OCI-LY1 (cell line): ENCODE measurements at regions not wholly inside any gene's neighbourhood (a gene's known extent, or its start where the extent isn't known, plus 50 kb on each side); places are given as distances from the start of the nearest gene placed in this dataset.

Source experiments
- H2AFZ ChIP-seq: fragments of 200-600 bp; sonication (generic), shearing (Covaris generic); 2 replicates; pipeline ENCODE4 v1.6.0; 2014; ENCODE audit warnings: antibody characterized with exemption, mild to moderate bottlenecking, low read length
- H3F3A ChIP-seq: fragments of 200-600 bp; sonication (generic), shearing (Covaris generic); 2 replicates; pipeline ENCODE4 v1.6.0; 2014; ENCODE audit warnings: mild to moderate bottlenecking, antibody characterized with exemption, low read length, moderate library complexity; ENCODE audit not compliant: insufficient read depth
- H3K27ac ChIP-seq: fragments of 200-600 bp; sonication (generic); 2 replicates; pipeline ENCODE4 v1.5.1; 2014; ENCODE audit warnings: low read length, mixed run types, mild to moderate bottlenecking, low read depth; ENCODE audit not compliant: poor library complexity, severe bottlenecking
- H3K27me3 ChIP-seq: fragments of 200-600 bp; sonication (generic); 2 replicates; pipeline ENCODE4 v1.6.0; 2014; ENCODE audit warnings: antibody characterized with exemption, mild to moderate bottlenecking, low read length, moderate library complexity; ENCODE audit not compliant: insufficient read depth
- H3K36me3 ChIP-seq: fragments of 200-600 bp; sonication (generic); 2 replicates; pipeline ENCODE4 v1.6.1; 2014; ENCODE audit warnings: mild to moderate bottlenecking, antibody characterized with exemption, low read length, moderate library complexity, mixed read lengths; ENCODE audit not compliant: insufficient read depth
- H3K4me1 ChIP-seq: fragments of 200-600 bp; sonication (generic); 2 replicates; pipeline ENCODE4 v1.5.1; 2014; ENCODE audit warnings: mild to moderate bottlenecking, low read length, moderate library complexity; ENCODE audit not compliant: insufficient read depth, severe bottlenecking
- H3K4me2 ChIP-seq: fragments of 200-600 bp; sonication (generic), shearing (Covaris generic); 2 replicates; pipeline ENCODE4 v1.6.1; 2014; ENCODE audit warnings: low read length
- H3K4me3 ChIP-seq: fragments of 200-600 bp; sonication (generic); 2 replicates; pipeline ENCODE4 v1.5.1; 2014; ENCODE audit warnings: low read length, low read depth, mild to moderate bottlenecking, mixed read lengths; ENCODE audit not compliant: poor library complexity, severe bottlenecking
- H3K79me2 ChIP-seq: fragments of 200-600 bp; shearing (Covaris generic); 2 replicates; pipeline ENCODE4 v1.6.1; 2016; ENCODE audit warnings: mixed run types, low read length, mixed read lengths; ENCODE audit not compliant: insufficient read depth
- H3K9ac ChIP-seq: fragments of 200-600 bp; sonication (generic), shearing (Covaris generic); 2 replicates; pipeline ENCODE4 v1.6.1; 2014; ENCODE audit warnings: mild to moderate bottlenecking, low read length, mixed read lengths
- H3K9me2 ChIP-seq: fragments of 200-600 bp; sonication (generic), shearing (Covaris generic); 2 replicates; pipeline ENCODE4 v1.6.1; 2014; ENCODE audit warnings: low read depth, mild to moderate bottlenecking, low read length, mixed read lengths
- H3K9me3 ChIP-seq: fragments of 200-600 bp; shearing (Covaris generic); 2 replicates; pipeline ENCODE4 v1.6.1; 2014; ENCODE audit warnings: low read length, mixed read lengths
- H4K20me1 ChIP-seq: fragments of 200-600 bp; sonication (generic), shearing (Covaris generic); 2 replicates; pipeline ENCODE4 v1.6.0; 2016; ENCODE audit warnings: mild to moderate bottlenecking, low read length; ENCODE audit not compliant: insufficient read depth
- CTCF ChIP-seq: fragments of 200-600 bp; sonication (generic), shearing (Covaris generic); IDR thresholded peaks from 2 replicates; pipeline ENCODE4 v1.5.1; 2017; ENCODE audit warnings: mild to moderate bottlenecking, antibody characterized with exemption, low read length, moderate library complexity, mixed read lengths
- EZH2 ChIP-seq: fragments of 200-600 bp; sonication (generic), shearing (Covaris generic); IDR thresholded peaks from 2 replicates; pipeline ENCODE4 v1.8.0; 2017; ENCODE audit warnings: borderline replicate concordance, mixed run types, mild to moderate bottlenecking, antibody characterized with exemption, low read length, moderate library complexity, mixed read lengths

GRCh38 chr6:82569022-82569421 is 205.4 kb downstream of the TPBG start:
- no peaks in the 10 kb centered on the region for H3K27me3 ChIP-seq
- no peak for TF ChIP-seq EZH2
- TF ChIP-seq CTCF = no peak
- H3K79me2 ChIP-seq = no peaks in the 10 kb centered on the region
- H3K9me3 ChIP-seq = no peaks in the 10 kb centered on the region
- no peak overlapping the region for H2AFZ ChIP-seq
- no peak overlapping the region for H3K4me2 ChIP-seq
- no peak overlapping the region for H3K4me3 ChIP-seq
- H3K9me2 ChIP-seq = no peaks in the 10 kb centered on the region
- no peak overlapping the region for H3K27ac ChIP-seq
- no peak overlapping the region for H3K9ac ChIP-seq
- H3K4me1 ChIP-seq = no peaks in the 10 kb centered on the region
- H4K20me1 ChIP-seq = no peaks in the 10 kb centered on the region
- H3F3A ChIP-seq = no peaks in the 10 kb centered on the region
- H3K36me3 ChIP-seq = no peaks in the 10 kb centered on the region

- Histone ChIP-seq H3K9me3 (no peaks in the 10 kb centered on the region), H3F3A (no peaks in the 10 kb centered on the region), H3K4me3 (no peak overlapping the region), H3K36me3 (no peaks in the 10 kb centered on the region), H3K4me2 (no peak overlapping the region), H4K20me1 (no peaks in the 10 kb centered on the region), H2AFZ (no peak overlapping the region), H3K4me1 (no peaks in the 10 kb centered on the region), H3K27me3 (no peaks in the 10 kb centered on the region), H3K9me2 (no peaks in the 10 kb centered on the region), H3K79me2 (no peaks in the 10 kb centered on the region), H3K9ac (no peak overlapping the region), H3K27ac (no peak overlapping the region)
- TF ChIP-seq CTCF (no peak), EZH2 (no peak)
These were observed 206.5 kb downstream of the TPBG start for GRCh38 chr6:82570083-82570482.

- H3K4me1 ChIP-seq = no peaks in the 10 kb centered on the region
- H3K9ac ChIP-seq = no peak overlapping the region
- H3K36me3 ChIP-seq = no peaks in the 10 kb centered on the region
- no peaks in the 10 kb centered on the region for H3F3A ChIP-seq
- H3K9me3 ChIP-seq = no peaks in the 10 kb centered on the region
- H3K4me3 ChIP-seq = no peak overlapping the region
- H3K27ac ChIP-seq = no peak overlapping the region
- no peaks in the 10 kb centered on the region for H3K79me2 ChIP-seq
- no peak overlapping the region for H2AFZ ChIP-seq
- no peaks in the 10 kb centered on the region for H3K9me2 ChIP-seq
- no peak overlapping the region for H3K4me2 ChIP-seq
- no peaks in the 10 kb centered on the region for H3K27me3 ChIP-seq
- H4K20me1 ChIP-seq = no peaks in the 10 kb centered on the region
- TF ChIP-seq EZH2 = no peak
These were observed 207.8 kb downstream of the TPBG start for GRCh38 chr6:82571455-82571854.

- Histone ChIP-seq H3K4me3 (no peak overlapping the region), H3K27ac (no peak overlapping the region), H3K9me3 (no peaks in the 10 kb centered on the region), H3K79me2 (no peaks in the 10 kb centered on the region), H2AFZ (no peak overlapping the region), H3K9ac (no peak overlapping the region), H3K4me2 (no peak overlapping the region), H4K20me1 (no peaks in the 10 kb centered on the region), H3K9me2 (no peaks in the 10 kb centered on the region), H3K27me3 (no peaks in the 10 kb centered on the region), H3K4me1 (no peaks in the 10 kb centered on the region), H3K36me3 (no peaks in the 10 kb centered on the region), H3F3A (no peaks in the 10 kb centered on the region)
- no peak for TF ChIP-seq CTCF
- TF ChIP-seq EZH2 = no peak
These were observed 209.8 kb downstream of the TPBG start for GRCh38 chr6:82573254-82573972.
